DND-41 (cell line): ENCODE measurements at regions not wholly inside any gene's neighbourhood (a gene's known extent, or its start where the extent isn't known, plus 50 kb on each side); places are given as distances from the start of the nearest gene placed in this dataset.

Source experiments
- ATAC-seq: fragments of 200-7000 bp; cut with Tn5 transposase; 3 replicates; pipeline ENCODE4 v1.9.1; 2021; ENCODE audit warnings: low read depth; ENCODE audit not compliant: insufficient read depth
- DNase-seq: peaks from one replicate; pipeline ENCODE4 v3.0.0-alpha.2; 2020
- H2AFZ ChIP-seq: 2 replicates; pipeline ENCODE4 v1.6.0; 2012; ENCODE audit warnings: low read depth, low read length
- H3K27ac ChIP-seq: 2 replicates; pipeline ENCODE4 v1.5.1; 2012; ENCODE audit warnings: low read length, inconsistent platforms
- H3K27me3 ChIP-seq: fragments of 200-600 bp; sonication (generic); 2 replicates; pipeline ENCODE4 v1.6.0; 2012; ENCODE audit warnings: low read length, mild to moderate bottlenecking, inconsistent platforms; ENCODE audit not compliant: insufficient read depth, poor library complexity
- H3K36me3 ChIP-seq: 2 replicates; pipeline ENCODE4 v1.5.1; 2012; ENCODE audit warnings: low read length, inconsistent platforms; ENCODE audit not compliant: insufficient read depth
- H3K4me1 ChIP-seq: 2 replicates; pipeline ENCODE4 v1.5.1; 2012; ENCODE audit warnings: mild to moderate bottlenecking, low read length; ENCODE audit not compliant: insufficient read depth
- H3K4me2 ChIP-seq: 2 replicates; pipeline ENCODE4 v1.6.0; 2012; ENCODE audit warnings: mild to moderate bottlenecking, moderate library complexity, low read length, inconsistent platforms; ENCODE audit not compliant: insufficient read depth
- H3K4me3 ChIP-seq, 2 experiments: fragments of 200-600 bp in 1 of 2; shearing (Covaris generic) in 1 of 2; 2 replicates each; pipeline ENCODE4 v1.5.1; 2012 to 2016; ENCODE audit warnings: inconsistent platforms in 2 of 2, low read length in 2 of 2, mild to moderate bottlenecking in 2 of 2, low read depth in 1 of 2, moderate library complexity in 1 of 2
- H3K79me2 ChIP-seq: 2 replicates; pipeline ENCODE4 v1.6.0; 2012; ENCODE audit warnings: low read length, inconsistent platforms; ENCODE audit not compliant: insufficient read depth
- H3K9ac ChIP-seq: 2 replicates; pipeline ENCODE4 v1.6.0; 2012; ENCODE audit warnings: low read depth, mild to moderate bottlenecking, inconsistent platforms, low read length, moderate library complexity
- H3K9me3 ChIP-seq: 2 replicates; pipeline ENCODE4 v1.5.1; 2012; ENCODE audit warnings: low read length, moderate library complexity, mild to moderate bottlenecking, inconsistent platforms; ENCODE audit not compliant: insufficient read depth, severe bottlenecking
- H4K20me1 ChIP-seq: 2 replicates; pipeline ENCODE4 v1.6.0; 2012; ENCODE audit warnings: low read length; ENCODE audit not compliant: insufficient read depth
- EZH2 ChIP-seq: IDR thresholded peaks from 3 replicates; pipeline ENCODE4 v1.6.1; 2012; ENCODE audit warnings: borderline replicate concordance, low read depth, mild to moderate bottlenecking, moderate library complexity, low read length, inconsistent platforms; ENCODE audit not compliant: severe bottlenecking
- TF ChIP-seq, protein P1 (sequence below): IDR thresholded peaks from 2 replicates; pipeline ENCODE4 v1.5.1; 2012; ENCODE audit warnings: borderline replicate concordance, low read length, moderate library complexity, mild to moderate bottlenecking; ENCODE audit not compliant: poor library complexity, severe bottlenecking; ENCODE audit errors: extremely low read depth

DNA sequence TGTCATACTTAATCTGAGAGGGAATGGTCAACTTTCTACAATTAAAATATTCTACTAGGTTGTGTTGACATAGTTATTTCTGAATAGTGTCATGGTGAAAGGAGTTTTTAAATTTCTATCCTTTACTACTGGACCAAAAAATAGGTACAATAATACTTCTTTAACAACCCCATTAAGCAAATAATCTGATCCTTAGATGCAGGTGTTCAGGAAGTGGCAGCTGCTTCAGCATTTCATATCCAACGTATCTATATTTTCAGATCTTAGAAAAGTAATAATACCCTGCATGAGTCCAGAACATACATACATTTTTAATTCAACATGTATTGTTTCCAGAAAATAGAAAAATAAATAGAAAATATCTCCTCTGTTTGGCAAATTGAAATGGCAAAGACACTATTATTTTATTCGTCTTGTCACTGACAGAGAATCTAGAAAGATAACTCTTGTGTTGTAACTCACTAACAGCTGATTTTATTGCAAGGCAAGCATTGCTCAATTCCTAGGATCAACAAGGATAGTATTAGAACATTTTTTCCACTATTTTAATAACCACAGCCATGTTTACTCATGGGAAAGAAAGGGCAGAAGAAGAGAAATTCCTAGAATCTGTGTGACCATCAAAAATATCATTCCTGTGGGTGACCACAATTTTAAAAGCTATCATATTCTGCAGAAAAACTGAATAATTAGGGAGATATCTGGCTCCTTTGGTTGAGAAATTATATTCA lies 159.3 kb upstream of the CNTNAP2 start:
- no peak for TF ChIP-seq EZH2
- TF ChIP-seq, protein P1, sequence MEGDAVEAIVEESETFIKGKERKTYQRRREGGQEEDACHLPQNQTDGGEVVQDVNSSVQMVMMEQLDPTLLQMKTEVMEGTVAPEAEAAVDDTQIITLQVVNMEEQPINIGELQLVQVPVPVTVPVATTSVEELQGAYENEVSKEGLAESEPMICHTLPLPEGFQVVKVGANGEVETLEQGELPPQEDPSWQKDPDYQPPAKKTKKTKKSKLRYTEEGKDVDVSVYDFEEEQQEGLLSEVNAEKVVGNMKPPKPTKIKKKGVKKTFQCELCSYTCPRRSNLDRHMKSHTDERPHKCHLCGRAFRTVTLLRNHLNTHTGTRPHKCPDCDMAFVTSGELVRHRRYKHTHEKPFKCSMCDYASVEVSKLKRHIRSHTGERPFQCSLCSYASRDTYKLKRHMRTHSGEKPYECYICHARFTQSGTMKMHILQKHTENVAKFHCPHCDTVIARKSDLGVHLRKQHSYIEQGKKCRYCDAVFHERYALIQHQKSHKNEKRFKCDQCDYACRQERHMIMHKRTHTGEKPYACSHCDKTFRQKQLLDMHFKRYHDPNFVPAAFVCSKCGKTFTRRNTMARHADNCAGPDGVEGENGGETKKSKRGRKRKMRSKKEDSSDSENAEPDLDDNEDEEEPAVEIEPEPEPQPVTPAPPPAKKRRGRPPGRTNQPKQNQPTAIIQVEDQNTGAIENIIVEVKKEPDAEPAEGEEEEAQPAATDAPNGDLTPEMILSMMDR, result no peak
- Histone ChIP-seq H3K4me1 (no peaks in the 10 kb centered on the region), H2AFZ (no peak overlapping the region), H4K20me1 (no peaks in the 10 kb centered on the region), H3K27ac (no peak overlapping the region), H3K36me3 (no peaks in the 10 kb centered on the region), H3K79me2 (no peaks in the 10 kb centered on the region), H3K9me3 (peaks cover 2% of the 10 kb centered on the region), H3K4me3 (no peak overlapping the region), H3K27me3 (no peaks in the 10 kb centered on the region), H3K9ac (no peak overlapping the region), H3K4me2 (no peak overlapping the region)
- DNase-seq, result no peak
- no peak for ATAC-seq

DNA sequence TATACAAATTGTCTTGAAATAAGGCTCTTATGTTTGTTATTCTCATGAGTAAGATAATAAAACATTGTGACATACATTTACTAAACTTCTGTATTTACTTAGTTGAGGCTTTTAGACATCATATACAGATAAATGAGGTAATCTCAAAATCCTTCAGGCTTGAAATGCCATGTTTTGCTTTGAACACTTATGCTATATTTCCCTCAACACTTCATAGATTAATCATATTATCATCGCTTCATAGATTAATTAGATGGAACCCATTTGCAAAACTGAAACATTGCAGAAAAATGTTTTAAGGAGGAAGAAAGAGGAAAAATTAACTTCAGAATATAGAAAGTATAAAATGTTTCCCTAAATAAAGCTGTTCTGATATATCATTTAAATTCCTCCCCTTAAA lies 165.0 kb upstream of the CNTNAP2 start:
- H3K4me1 ChIP-seq, result no peaks in the 10 kb centered on the region
- TF ChIP-seq EZH2, result no peak
- TF ChIP-seq, protein P1, result no peak
- no peak overlapping the region for H3K4me2 ChIP-seq
- H3K4me3 ChIP-seq, result no peak overlapping the region
- no peaks in the 10 kb centered on the region for H3K9me3 ChIP-seq
- no peaks in the 10 kb centered on the region for H3K27me3 ChIP-seq
- H3K79me2 ChIP-seq, result no peaks in the 10 kb centered on the region
- H3K9ac ChIP-seq, result no peak overlapping the region
- ATAC-seq (no peak), DNase-seq (no peak)
- no peak overlapping the region for H3K27ac ChIP-seq
- H2AFZ ChIP-seq, result no peak overlapping the region
- no peaks in the 10 kb centered on the region for H4K20me1 ChIP-seq
- no peaks in the 10 kb centered on the region for H3K36me3 ChIP-seq

GRCh38 chr7:145928937-145929336 lies 187.7 kb upstream of the CNTNAP2 start:
- H4K20me1 ChIP-seq, result no peaks in the 10 kb centered on the region
- ATAC-seq (no peak), DNase-seq (no peak)
- TF ChIP-seq, protein P1, result no peak
- TF ChIP-seq EZH2, result no peak
- no peaks in the 10 kb centered on the region for H3K9me3 ChIP-seq
- H3K4me2 ChIP-seq, result no peak overlapping the region
- H2AFZ ChIP-seq, result no peak overlapping the region
- H3K4me3 ChIP-seq, result no peak overlapping the region
- no peaks in the 10 kb centered on the region for H3K79me2 ChIP-seq
- no peaks in the 10 kb centered on the region for H3K36me3 ChIP-seq
- no peaks in the 10 kb centered on the region for H3K27me3 ChIP-seq
- no peak overlapping the region for H3K27ac ChIP-seq
- no peaks in the 10 kb centered on the region for H3K4me1 ChIP-seq
- no peak overlapping the region for H3K9ac ChIP-seq
